H1 (cell line): ENCODE measurements at regions not wholly inside any gene's neighbourhood (a gene's known extent, or its start where the extent isn't known, plus 50 kb on each side); places are given as distances from the start of the nearest gene placed in this dataset.

Experiments used
- CTCF ChIA-PET: fragments of 300-600 bp; sonication (Branson Sonifier 250); formaldehyde crosslinking; loops from one replicate; lab custom pipeline; 2021; ENCODE audit not compliant: partially characterized antibody; lab: Charles Lee
- POLR2A ChIA-PET: fragments of 300-600 bp; sonication (Branson Sonifier 250); formaldehyde crosslinking; loops from one replicate; lab custom pipeline; 2021; ENCODE audit warnings: inconsistent platforms; ENCODE audit not compliant: partially characterized antibody; lab: Charles Lee
- DNase-seq, 2 experiments: peaks; one replicate each; pipeline versions ENCODE4 v3.0.0 to v3.0.0-alpha.2; 2010 to 2022; ENCODE audit warnings: low spot score in 2 of 2, low read depth in 1 of 2, mixed read lengths in 1 of 2
- FAIRE-seq: peaks from 2 replicates; lab custom pipeline; 2011; peaks lifted over from hg19 to GRCh38; lab: Jason Lieb, UNC
- H2AFZ ChIP-seq: 2 replicates; pipeline ENCODE4 v1.8.1; 2012; ENCODE audit warnings: low read length, inconsistent platforms
- H2AK5ac ChIP-seq: 2 replicates; pipeline ENCODE4 v1.6.1; 2013; ENCODE audit warnings: low read depth, low read length
- H2BK120ac ChIP-seq: replicated peaks from 2 replicates; pipeline ENCODE3; 2013; ENCODE audit warnings: low read depth, low read length, inconsistent platforms
- H2BK12ac ChIP-seq: 2 replicates; pipeline ENCODE4 v1.6.1; 2013; ENCODE audit warnings: low read depth, low read length
- H2BK15ac ChIP-seq: 2 replicates; pipeline ENCODE4 v1.6.1; 2013; ENCODE audit warnings: low read length
- H2BK20ac ChIP-seq: 2 replicates; pipeline ENCODE4 v1.6.1; 2013; ENCODE audit warnings: low read length
- H2BK5ac ChIP-seq: 2 replicates; pipeline ENCODE4 v1.6.1; 2013; ENCODE audit warnings: low read depth, low read length
- H3K14ac ChIP-seq: 2 replicates; pipeline ENCODE4 v1.6.1; 2013; ENCODE audit warnings: inconsistent platforms; ENCODE audit not compliant: insufficient read length
- H3K18ac ChIP-seq: 2 replicates; pipeline ENCODE4 v1.6.1; 2013; ENCODE audit warnings: low read length; ENCODE audit errors: extremely low read depth
- H3K23ac ChIP-seq: 2 replicates; pipeline ENCODE4 v1.6.1; 2013; ENCODE audit warnings: inconsistent platforms; ENCODE audit not compliant: insufficient read length
- H3K23me2 ChIP-seq: 2 replicates; pipeline ENCODE4 v1.6.1; 2013; ENCODE audit warnings: low read depth, low read length
- H3K27ac ChIP-seq: 2 replicates; pipeline ENCODE4 v1.6.1; 2011; ENCODE audit warnings: low read depth, low read length, inconsistent platforms
- H3K27me3 ChIP-seq, 4 experiments: replicated peaks in 1 of 4; 1 replicate in 1 of 4; 2 replicates in 3 of 4; pipeline versions ENCODE4 v1.6.1 to v1.8.1; 2011 to 2013; ENCODE audit warnings: low read length in 3 of 4, mild to moderate bottlenecking in 3 of 4, inconsistent platforms in 2 of 4, mixed read lengths in 2 of 4, moderate library complexity in 1 of 4; ENCODE audit not compliant: control insufficient read depth in 3 of 4, insufficient read depth in 3 of 4; ENCODE audit errors: extremely low read depth in 1 of 4
- H3K36me3 ChIP-seq, 4 experiments: 2 replicates each; pipeline versions ENCODE4 v1.6.1 to v1.8.1; 2011 to 2013; ENCODE audit warnings: mild to moderate bottlenecking in 4 of 4, low read length in 3 of 4, moderate library complexity in 2 of 4, control low read depth in 1 of 4, inconsistent platforms in 1 of 4; ENCODE audit not compliant: insufficient read depth in 4 of 4, control insufficient read depth in 2 of 4
- H3K4ac ChIP-seq: replicated peaks from 2 replicates; pipeline ENCODE3; 2013; ENCODE audit warnings: low read length, low read depth, mixed read lengths, inconsistent platforms; ENCODE audit not compliant: insufficient read length
- H3K4me1 ChIP-seq, 4 experiments: replicated peaks in 1 of 4; 1 replicate in 1 of 4; 2 replicates in 3 of 4; pipeline versions ENCODE4 v1.6.1 to v1.8.1; 2011 to 2013; ENCODE audit warnings: low read length in 3 of 4, inconsistent platforms in 2 of 4, mixed read lengths in 1 of 4; ENCODE audit not compliant: insufficient read depth in 4 of 4, control insufficient read depth in 3 of 4
- H3K4me2 ChIP-seq, 2 experiments: 2 replicates each; pipeline versions ENCODE4 v1.6.1 to v1.8.1; 2011 to 2013; ENCODE audit warnings: low read depth in 2 of 2, low read length in 2 of 2, control low read depth in 1 of 2, inconsistent platforms in 1 of 2, mild to moderate bottlenecking in 1 of 2; ENCODE audit not compliant: insufficient read depth in 1 of 2
- H3K4me3 ChIP-seq, 4 experiments: fragments of 200-600, 300-600 bp in 1 of 4; sonication (generic), shearing (Covaris generic), sonication (Bioruptor Twin) in 1 of 4; 2 replicates each; pipeline versions ENCODE4 v1.5.1 to v1.8.1; 2011 to 2016; ENCODE audit warnings: low read length in 4 of 4, low read depth in 3 of 4, control low read depth in 2 of 4, inconsistent platforms in 2 of 4, mild to moderate bottlenecking in 2 of 4, mixed read lengths in 1 of 4, moderate library complexity in 1 of 4; ENCODE audit not compliant: insufficient read depth in 2 of 4; ENCODE audit errors: extremely low read depth in 1 of 4
- H3K56ac ChIP-seq: replicated peaks from 2 replicates; pipeline ENCODE3; 2013; ENCODE audit warnings: low read depth, mild to moderate bottlenecking, mixed read lengths, low read length, inconsistent platforms; ENCODE audit not compliant: insufficient read length
- H3K79me1 ChIP-seq: 2 replicates; pipeline ENCODE4 v1.6.1; 2013; ENCODE audit warnings: low read depth, low read length, control low read depth
- H3K79me2 ChIP-seq, 2 experiments: 2 replicates each; pipeline versions ENCODE4 v1.6.1 to v1.8.1; 2012 to 2013; ENCODE audit warnings: low read length in 2 of 2, mild to moderate bottlenecking in 2 of 2, inconsistent platforms in 1 of 2; ENCODE audit not compliant: insufficient read depth in 2 of 2, control insufficient read depth in 1 of 2
- H3K9ac ChIP-seq, 4 experiments: replicated peaks in 1 of 4; 1 replicate in 1 of 4; 2 replicates in 3 of 4; pipeline versions ENCODE4 v1.6.1 to v1.8.1; 2011 to 2013; ENCODE audit warnings: low read depth in 3 of 4, low read length in 3 of 4, control low read depth in 2 of 4, mild to moderate bottlenecking in 2 of 4, moderate library complexity in 2 of 4, inconsistent platforms in 1 of 4; ENCODE audit errors: extremely low read depth in 1 of 4
- H3K9me3 ChIP-seq, 2 experiments: 2 replicates each; pipeline versions ENCODE4 v1.6.1 to v1.8.1; 2012 to 2013; ENCODE audit warnings: mild to moderate bottlenecking in 2 of 2, moderate library complexity in 2 of 2, control low read depth in 1 of 2, inconsistent platforms in 1 of 2, low read depth in 1 of 2, low read length in 1 of 2, mixed read lengths in 1 of 2; ENCODE audit not compliant: insufficient read depth in 2 of 2
- H4K20me1 ChIP-seq, 2 experiments: replicated peaks in 1 of 2; 2 replicates each; pipeline versions ENCODE3 to v1.8.1; 2011 to 2013; ENCODE audit warnings: inconsistent platforms in 2 of 2, low read length in 2 of 2, mild to moderate bottlenecking in 1 of 2; ENCODE audit not compliant: insufficient read depth in 2 of 2, control insufficient read depth in 1 of 2
- H4K5ac ChIP-seq: 2 replicates; pipeline ENCODE4 v1.6.1; 2013; ENCODE audit warnings: low read length, low read depth, mixed read lengths, inconsistent platforms; ENCODE audit not compliant: insufficient read length
- H4K8ac ChIP-seq: 2 replicates; pipeline ENCODE4 v1.8.0; 2013; ENCODE audit warnings: mild to moderate bottlenecking, moderate library complexity, low read length, inconsistent platforms; ENCODE audit not compliant: insufficient read depth; ENCODE audit errors: extremely low read depth
- H4K91ac ChIP-seq: replicated peaks from 2 replicates; pipeline ENCODE3; 2013; ENCODE audit warnings: low read length, mixed read lengths, inconsistent platforms; ENCODE audit not compliant: insufficient read length
- BCL11A ChIP-seq, 2 experiments: IDR thresholded peaks; one replicate each; pipeline ENCODE4 v1.6.1; 2011; ENCODE audit warnings: low read depth in 2 of 2, low read length in 2 of 2, mild to moderate bottlenecking in 2 of 2
- BRCA1 ChIP-seq: IDR thresholded peaks from 2 replicates; pipeline ENCODE4 v1.6.1; 2012; ENCODE audit warnings: low read depth, low read length, improper control_type of control experiment
- CBX5 ChIP-seq: fragments of 300-800, 300-1000 bp; sonication (generic); IDR thresholded peaks from 2 replicates; pipeline ENCODE4 v1.7.1; 2016; ENCODE audit warnings: antibody characterized with exemption, low read length, low read depth
- EP300 ChIP-seq, 2 experiments: IDR thresholded peaks; 1 replicate in 1 of 2; 2 replicates in 1 of 2; pipeline ENCODE4 v1.6.1; 2011 to 2012; ENCODE audit warnings: low read depth in 2 of 2, low read length in 2 of 2, mild to moderate bottlenecking in 2 of 2, borderline replicate concordance in 1 of 2, inconsistent platforms in 1 of 2, moderate library complexity in 1 of 2
- HDAC6 ChIP-seq: IDR thresholded peaks from one replicate; pipeline ENCODE4 v1.7.1; 2012; ENCODE audit warnings: low read depth, mild to moderate bottlenecking, inconsistent platforms, low read length, moderate library complexity
- JUN ChIP-seq: IDR thresholded peaks from 2 replicates; pipeline ENCODE4 v1.6.1; 2011; ENCODE audit warnings: low read depth, mild to moderate bottlenecking, improper control_type of control experiment, low read length
- KDM5A ChIP-seq: fragments of 200-600 bp; IDR thresholded peaks from 2 replicates; pipeline ENCODE4 v1.7.1; 2012; ENCODE audit warnings: mild to moderate bottlenecking, low read length, inconsistent platforms, mixed read lengths
- PHF8 ChIP-seq: fragments of 200-600 bp; sonication (generic); conservative IDR thresholded peaks from 2 replicates; pipeline ENCODE4 v1.7.1; 2012; ENCODE audit warnings: low read depth, mild to moderate bottlenecking, inconsistent platforms, low read length, moderate library complexity
- POLR2A ChIP-seq, 2 experiments: IDR thresholded peaks; 1 replicate in 1 of 2; 2 replicates in 1 of 2; pipeline ENCODE4 v1.6.1; 2011; ENCODE audit warnings: low read depth in 2 of 2, low read length in 2 of 2, mild to moderate bottlenecking in 2 of 2; ENCODE audit errors: control extremely low read depth in 1 of 2
- RBBP5 ChIP-seq: IDR thresholded peaks from 2 replicates; pipeline ENCODE4 v1.7.1; 2012; ENCODE audit warnings: low read depth, mild to moderate bottlenecking, inconsistent platforms, low read length, moderate library complexity, borderline replicate concordance
- SIRT6 ChIP-seq: IDR thresholded peaks from one replicate; pipeline ENCODE4 v1.7.1; 2012; ENCODE audit warnings: low read length, inconsistent platforms
- TEAD4 ChIP-seq: IDR thresholded peaks from 2 replicates; pipeline ENCODE4 v1.6.1; 2012; ENCODE audit warnings: low read depth, low read length, inconsistent platforms, mixed read lengths
- ZNF274 ChIP-seq: IDR thresholded peaks from 2 replicates; pipeline ENCODE4 v1.7.0; 2012; ENCODE audit warnings: low read length, borderline replicate concordance; ENCODE audit errors: extremely low read depth
- WGBS, 2 experiments: shearing (Covaris generic) in 1 of 2; methylation state at CpG; one replicate each; pipeline versions ENCODE4 v1.1.6 to v1.1.7; 2013 to 2015; ENCODE audit warnings: low lambda C conversion rate in 2 of 2, mixed read lengths in 2 of 2, inconsistent platforms in 1 of 2, low coverage in 1 of 2, missing lambda C conversion rate in 1 of 2; ENCODE audit not compliant: insufficient replicate concordance in 2 of 2, insufficient coverage in 1 of 2, insufficient read length in 1 of 2; ENCODE audit errors: extremely low coverage in 1 of 2, missing lambda C conversion rate in 1 of 2; 5-methylcytosine and 5-hydroxymethylcytosine counted together

DNA sequence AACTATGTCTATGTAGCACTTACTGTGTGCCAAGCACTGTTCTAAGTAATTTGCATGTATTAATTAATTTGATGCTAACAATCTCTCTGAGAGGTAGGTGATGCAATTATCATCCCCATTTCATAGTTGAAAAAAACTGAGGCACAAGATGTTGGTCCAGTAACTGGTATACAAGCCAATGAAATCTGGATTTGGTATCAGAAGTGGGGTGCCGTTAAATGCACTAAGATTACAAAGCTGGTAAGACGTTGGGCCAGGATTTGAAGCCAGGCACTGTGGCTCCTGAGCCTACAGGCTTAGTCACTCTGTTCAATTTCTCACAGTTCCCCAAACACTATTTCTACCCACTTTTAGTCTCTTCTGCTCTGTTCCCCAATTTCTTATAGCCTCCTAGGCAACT, 70.4 kb upstream of the CACNA1A start:
- ChIA-PET CTCF (interaction anchor here (0.9 to 3.1 kb wide), 5 partner anchors 10 to 298 kb away, joined by 3 to 11 read pairs (median 5); no protein-coding TSS in a partner anchor), POLR2A (no interaction called here)
- Histone ChIP-seq H2BK120ac (no peak overlapping the region), H2BK15ac (no peak overlapping the region), H3K4me2 (no peak overlapping the region), H3K4me1 (no peaks in the 10 kb centered on the region), H2BK12ac (no peak overlapping the region), H3K9me3 (peaks cover 3 to 12% of the 10 kb centered on the region in 2 experiments; a peak in 3 of 4 replicates), H2AK5ac (no peak overlapping the region), H3K27me3 (no peaks in the 10 kb centered on the region), H3K9ac (no peak overlapping the region), H3K27ac (no peak overlapping the region), H4K91ac (no peak overlapping the region), H3K23ac (no peak overlapping the region), H3K14ac (no peak overlapping the region), H3K79me2 (no peaks in the 10 kb centered on the region), H2BK5ac (no peak overlapping the region), H3K4me3 (no peak overlapping the region), H4K20me1 (no peaks in the 10 kb centered on the region), H4K8ac (no peak overlapping the region), H3K23me2 (no peaks in the 10 kb centered on the region; the same call in 1 of the 2 replicates), H2BK20ac (no peak overlapping the region), H3K56ac (no peak overlapping the region), H3K79me1 (no peaks in the 10 kb centered on the region), H2AFZ (no peak overlapping the region), H4K5ac (no peak overlapping the region), H3K36me3 (no peaks in the 10 kb centered on the region), H3K18ac (no peak overlapping the region), H3K4ac (no peak overlapping the region)
- DNase-seq (no peak), FAIRE-seq (no peak)
- WGBS, 2 experiments = 95% methylated on average over 2 of the region's 2 CpGs; no CpG with 5 or more reads in 1 of the 2 experiments
- no peak for TF ChIP-seq JUN
- TF ChIP-seq KDM5A = no peak
- no peak for TF ChIP-seq TEAD4
- TF ChIP-seq EP300 (IDR thresholded peaks at IDR 0.05; ENCODE audit: borderline replicate concordance in 1 of 2, low read depth in 2 of 2, low read length in 2 of 2) = no peak
- no peak for TF ChIP-seq RBBP5
- TF ChIP-seq ZNF274 = no peak
- TF ChIP-seq HDAC6 = no peak
- TF ChIP-seq PHF8 = no peak
- no peak for TF ChIP-seq SIRT6
- no peak for TF ChIP-seq BRCA1
- TF ChIP-seq BCL11A (IDR thresholded peaks at IDR 0.05; ENCODE audit: low read depth in 2 of 2, low read length in 2 of 2) = no peak
- no peak for TF ChIP-seq CBX5
- TF ChIP-seq POLR2A (IDR thresholded peaks at IDR 0.05; ENCODE audit: control extremely low read depth in 1 of 2, low read depth in 2 of 2, low read length in 2 of 2) = no peak
